Loucy (cell line): ENCODE measurements at regions not wholly inside any gene's neighbourhood (a gene's known extent, or its start where the extent isn't known, plus 50 kb on each side); places are given as distances from the start of the nearest gene placed in this dataset.

ENCODE experiments used
- CTCF ChIP-seq: fragments of 200-600 bp; sonication (generic); conservative IDR thresholded peaks from 2 replicates; pipeline ENCODE4 v1.5.1; 2014; ENCODE audit warnings: mild to moderate bottlenecking, antibody characterized with exemption, low read length
- EZH2phosphoT487 ChIP-seq: fragments of 200-600 bp; IDR thresholded peaks from 2 replicates; pipeline ENCODE4 v1.6.1; 2018; ENCODE audit warnings: antibody characterized with exemption, mild to moderate bottlenecking, moderate library complexity, borderline replicate concordance

- TF ChIP-seq CTCF = no peak
- TF ChIP-seq EZH2phosphoT487 = no peak
These were observed 267.9 kb upstream of the PTCHD4 start for GRCh38 chr6:48378884-48379407.
